Gastroesophageal sphincter (tissue), 4 donors: ENCODE measurements at regions not wholly inside any gene's neighbourhood (a gene's known extent, or its start where the extent isn't known, plus 50 kb on each side); places are given as distances from the start of the nearest gene placed in this dataset.

Source experiments
- ATAC-seq: fragments of 150-250 bp; one replicate; pipeline ENCODE4 v1.9.1; 2016; ENCODE audit warnings: mild to moderate bottlenecking, moderate library complexity
- H3K27ac ChIP-seq, 4 donors: fragments of 200-600 bp; sonication (generic) in 3 of 4; 1 replicate in 3 of 4; 2 replicates in 1 of 4; pipeline ENCODE4 v1.5.1; 2016 to 2019
- H3K27me3 ChIP-seq: fragments of 200-600 bp; sonication (generic); one replicate; pipeline ENCODE4 v1.5.1; 2019
- H3K36me3 ChIP-seq, 2 donors: fragments of 200-600 bp; sonication (generic); one replicate each; pipeline ENCODE4 v1.5.1; 2019; ENCODE audit warnings: control low read depth in 1 of 2
- H3K4me1 ChIP-seq, 3 donors: fragments of 200-600 bp; sonication (generic); 1 replicate in 2 of 3; 2 replicates in 1 of 3; pipeline ENCODE4 v1.5.1; 2016 to 2019; ENCODE audit warnings: control low read depth in 2 of 3
- H3K4me3 ChIP-seq, 2 donors: fragments of 200-600 bp; sonication (generic); one replicate each; pipeline ENCODE4 v1.5.1; 2019; ENCODE audit warnings: mild to moderate bottlenecking in 1 of 2, moderate library complexity in 1 of 2
- H3K9me3 ChIP-seq, 3 donors: fragments of 200-600 bp; sonication (generic); one replicate each; pipeline ENCODE4 v1.5.1; 2017 to 2019; ENCODE audit warnings: control low read depth in 2 of 3
- CTCF ChIP-seq, 4 experiments: fragments of 200-600 bp in 2 of 4; fragments of 450-650 bp in 2 of 4; sonication (generic) in 1 of 4; IDR thresholded peaks; one replicate each; pipeline ENCODE4 v1.5.1; 2017 to 2019; ENCODE audit warnings: antibody characterized with exemption in 4 of 4, mild to moderate bottlenecking in 2 of 4, moderate library complexity in 2 of 4
- EP300 ChIP-seq: sonication (generic); formaldehyde crosslinking; IDR thresholded peaks from one replicate; pipeline ENCODE4 v1.6.1; 2017; ENCODE audit warnings: antibody characterized with exemption, mild to moderate bottlenecking
- POLR2A ChIP-seq, 2 donors: fragments of 450-650 bp; IDR thresholded peaks; one replicate each; pipeline ENCODE4 v1.6.1; 2017; ENCODE audit warnings: antibody characterized with exemption in 2 of 2, mild to moderate bottlenecking in 2 of 2, moderate library complexity in 1 of 2
- POLR2AphosphoS5 ChIP-seq: sonication (generic); formaldehyde crosslinking; IDR thresholded peaks from one replicate; pipeline ENCODE4 v1.6.1; 2017; ENCODE audit warnings: antibody characterized with exemption
- WGBS, 2 donors: methylation state at CpG; one replicate each; pipeline ENCODE4 v1.1.5; 2018; ENCODE audit warnings: low coverage in 1 of 2; 5-methylcytosine and 5-hydroxymethylcytosine counted together

- 45 to 78% methylated on average over 2 of the region's 2 CpGs for WGBS, 2 donors
- Histone ChIP-seq H3K4me1 (no peaks in the 10 kb centered on the region), H3K36me3 (no peaks in the 10 kb centered on the region), H3K4me3 (no peak overlapping the region), H3K9me3 (peaks cover 0 to 13% (median 0%) of the 10 kb centered on the region in 3 donors), H3K27me3 (no peaks in the 10 kb centered on the region), H3K27ac (no peak overlapping the region)
- no peak for ATAC-seq
- TF ChIP-seq POLR2A (IDR thresholded peaks at IDR 0.05) (no peak), EP300 (no peak), CTCF (IDR thresholded peaks at IDR 0.05) (no peak), POLR2AphosphoS5 (no peak)
Measured at GRCh38 chr9:25584611-25585010, 93.6 kb downstream of the TUSC1 start.

- Histone ChIP-seq H3K4me1 (no peaks in the 10 kb centered on the region), H3K27ac (no peak overlapping the region), H3K36me3 (no peaks in the 10 kb centered on the region), H3K27me3 (no peaks in the 10 kb centered on the region), H3K9me3 (no peaks in the 10 kb centered on the region), H3K4me3 (no peak overlapping the region)
- TF ChIP-seq EP300 (no peak), POLR2A (IDR thresholded peaks at IDR 0.05) (no peak), POLR2AphosphoS5 (no peak), CTCF (IDR thresholded peaks at IDR 0.05) (no peak)
- WGBS, 2 donors = 83 to 92% methylated on average over 5 of the region's 5 CpGs
- no peak for ATAC-seq
Measured at GRCh38 chr9:25573281-25573680, 105.0 kb downstream of the TUSC1 start.

- TF ChIP-seq EP300 (no peak), CTCF (IDR thresholded peaks at IDR 0.05) (no peak), POLR2AphosphoS5 (no peak), POLR2A (IDR thresholded peaks at IDR 0.05) (no peak)
- Histone ChIP-seq H3K27me3 (no peaks in the 10 kb centered on the region), H3K27ac (no peak overlapping the region), H3K9me3 (no peaks in the 10 kb centered on the region), H3K4me1 (no peaks in the 10 kb centered on the region), H3K4me3 (no peak overlapping the region), H3K36me3 (no peaks in the 10 kb centered on the region)
- WGBS, 2 donors = 72 to 88% methylated on average over 2 of the region's 2 CpGs
- no peak for ATAC-seq
Measured at GRCh38 chr9:25571491-25571890, 106.8 kb downstream of the TUSC1 start.

GRCh38 chr9:25570802-25571201 lies 107.4 kb downstream of the TUSC1 start:
- TF ChIP-seq EP300 (no peak), POLR2A (IDR thresholded peaks at IDR 0.05) (no peak), POLR2AphosphoS5 (no peak), CTCF (IDR thresholded peaks at IDR 0.05) (no peak)
- no peak overlapping the region for H3K27ac ChIP-seq
- no peak overlapping the region for H3K4me3 ChIP-seq
- WGBS, 2 donors = 77 to 82% methylated on average over 5 to 6 of the region's 6 CpGs
- H3K9me3 ChIP-seq = no peaks in the 10 kb centered on the region
- no peaks in the 10 kb centered on the region for H3K4me1 ChIP-seq
- ATAC-seq = no peak
- H3K36me3 ChIP-seq = no peaks in the 10 kb centered on the region
- no peaks in the 10 kb centered on the region for H3K27me3 ChIP-seq

- H3K4me1 ChIP-seq = no peaks in the 10 kb centered on the region
- no peaks in the 10 kb centered on the region for H3K36me3 ChIP-seq
- no peaks in the 10 kb centered on the region for H3K9me3 ChIP-seq
- no peaks in the 10 kb centered on the region for H3K27me3 ChIP-seq
- ATAC-seq = no peak
- H3K27ac ChIP-seq = no peak overlapping the region
- WGBS, 2 donors = 73 to 86% methylated on average over 2 of the region's 2 CpGs
- no peak overlapping the region for H3K4me3 ChIP-seq
- TF ChIP-seq CTCF (IDR thresholded peaks at IDR 0.05) (no peak), POLR2A (IDR thresholded peaks at IDR 0.05) (no peak)
Measured at GRCh38 chr9:25562101-25562500, 116.1 kb downstream of the TUSC1 start.
